ENCODE measurements at regions not wholly inside any gene's neighbourhood (a gene's known extent, or its start where the extent isn't known, plus 50 kb on each side); places are given as distances from the start of the nearest gene placed in this dataset.

GRCh38 chr16:47806309-47806847 lies 345.2 kb downstream of the PHKB start:
- TF ChIP-seq CTCF (IDR thresholded peaks at IDR 0.05; ENCODE audit: control insufficient read depth, extremely low read depth, insufficient read depth) = no peak
- H3K4me3 ChIP-seq (ENCODE audit: low read depth, low read length) = no peak overlapping the region
- DNase-seq (ENCODE audit: low read depth) = no peak

GRCh38 chr16:47787696-47788095 lies 326.6 kb downstream of the PHKB start:
- no peak for TF ChIP-seq CTCF (IDR thresholded peaks at IDR 0.05; ENCODE audit: control insufficient read depth, extremely low read depth, insufficient read depth)
- no peak for DNase-seq (ENCODE audit: low read depth)
- H3K4me3 ChIP-seq (ENCODE audit: low read depth, low read length) = no peak overlapping the region

- TF ChIP-seq CTCF (IDR thresholded peaks at IDR 0.05; ENCODE audit: control insufficient read depth, extremely low read depth, insufficient read depth) = no peak
- H3K4me3 ChIP-seq (ENCODE audit: low read depth, low read length) = no peak overlapping the region
- DNase-seq (ENCODE audit: low read depth) = no peak
Measured at GRCh38 chr16:47781673-47782072, 320.5 kb downstream of the PHKB start.

GRCh38 chr16:47780213-47780875 lies 319.2 kb downstream of the PHKB start:
- no peak for DNase-seq (ENCODE audit: low read depth)
- TF ChIP-seq CTCF (IDR thresholded peaks at IDR 0.05; ENCODE audit: control insufficient read depth, extremely low read depth, insufficient read depth) = no peak
- no peak overlapping the region for H3K4me3 ChIP-seq (ENCODE audit: low read depth, low read length)

- no peak for DNase-seq (ENCODE audit: low read depth)
- no peak overlapping the region for H3K4me3 ChIP-seq (ENCODE audit: low read depth, low read length)
- no peak for TF ChIP-seq CTCF (IDR thresholded peaks at IDR 0.05; ENCODE audit: control insufficient read depth, extremely low read depth, insufficient read depth)
Measured at GRCh38 chr16:47779201-47780016, 318.3 kb downstream of the PHKB start.

- DNase-seq (ENCODE audit: low read depth) = no peak
- no peak for TF ChIP-seq CTCF (IDR thresholded peaks at IDR 0.05; ENCODE audit: control insufficient read depth, extremely low read depth, insufficient read depth)
- no peak overlapping the region for H3K4me3 ChIP-seq (ENCODE audit: low read depth, low read length)
Measured at GRCh38 chr16:47778106-47778801, 317.1 kb downstream of the PHKB start.

All from LNCaP clone FGC (cell line).